BLaER1 (cell line): ENCODE measurements at regions not wholly inside any gene's neighbourhood (a gene's known extent, or its start where the extent isn't known, plus 50 kb on each side); places are given as distances from the start of the nearest gene placed in this dataset.
"Not testable (repeated sequence)": the region's sequence is repeated elsewhere in the genome, so short reads cannot be mapped to it uniquely, and the experiment has no call there.

Experiments used
- H3K27ac ChIP-seq: shearing (Covaris generic); formaldehyde crosslinking; 2 replicates; pipeline ENCODE4 v1.8.1; 2022
- H3K27me3 ChIP-seq: shearing (Covaris generic); formaldehyde crosslinking; 2 replicates; pipeline ENCODE4 v1.8.1; 2022
- H3K36me3 ChIP-seq: shearing (Covaris generic); formaldehyde crosslinking; 2 replicates; pipeline ENCODE4 v1.8.1; 2022
- H3K4me1 ChIP-seq: shearing (Covaris generic); formaldehyde crosslinking; 2 replicates; pipeline ENCODE4 v1.8.1; 2022
- H3K4me2 ChIP-seq: shearing (Covaris generic); formaldehyde crosslinking; 2 replicates; pipeline ENCODE4 v1.8.1; 2022
- H3K4me3 ChIP-seq: shearing (Covaris generic); formaldehyde crosslinking; 2 replicates; pipeline ENCODE4 v1.8.1; 2022
- H3K9ac ChIP-seq: shearing (Covaris generic); formaldehyde crosslinking; 2 replicates; pipeline ENCODE4 v1.8.1; 2022
- H3K9me3 ChIP-seq: shearing (Covaris generic); formaldehyde crosslinking; 2 replicates; pipeline ENCODE4 v1.8.1; 2022
- H4K20me1 ChIP-seq: shearing (Covaris generic); formaldehyde crosslinking; 2 replicates; pipeline ENCODE4 v1.8.1; 2022
- Cebpa-rat ChIP-seq: shearing (Covaris generic); IDR thresholded peaks from 2 replicates; pipeline ENCODE4 v1.8.1; 2022

DNA sequence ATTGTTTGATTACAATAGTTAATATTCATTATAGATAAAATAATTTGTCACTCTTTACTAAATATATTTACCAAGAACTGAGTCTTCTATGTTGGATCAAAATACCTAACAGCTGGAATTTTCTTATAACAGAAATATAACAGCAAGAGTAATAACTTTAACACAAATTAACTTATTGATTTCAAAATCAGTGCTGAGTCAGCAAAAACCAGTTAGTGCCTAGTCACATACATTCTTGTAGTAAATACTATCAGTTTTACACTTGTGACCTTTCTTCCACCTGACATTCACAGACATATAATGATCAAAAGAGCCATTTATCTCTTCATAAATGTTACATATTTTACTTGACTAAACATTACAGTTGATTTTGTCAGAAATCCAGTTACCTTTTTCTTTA lies 1141.4 kb upstream of the ADGRB3 start:
- no peaks in the 10 kb centered on the region for H4K20me1 ChIP-seq
- H3K36me3 ChIP-seq: no peaks in the 10 kb centered on the region
- no peak overlapping the region for H3K4me3 ChIP-seq
- no peaks in the 10 kb centered on the region for H3K27me3 ChIP-seq
- no peak overlapping the region for H3K4me2 ChIP-seq
- no peak overlapping the region for H3K9ac ChIP-seq
- no peaks in the 10 kb centered on the region for H3K4me1 ChIP-seq
- no peak for TF ChIP-seq Cebpa-rat
- H3K27ac ChIP-seq: no peak overlapping the region
- H3K9me3 ChIP-seq: no peaks in the 10 kb centered on the region

DNA sequence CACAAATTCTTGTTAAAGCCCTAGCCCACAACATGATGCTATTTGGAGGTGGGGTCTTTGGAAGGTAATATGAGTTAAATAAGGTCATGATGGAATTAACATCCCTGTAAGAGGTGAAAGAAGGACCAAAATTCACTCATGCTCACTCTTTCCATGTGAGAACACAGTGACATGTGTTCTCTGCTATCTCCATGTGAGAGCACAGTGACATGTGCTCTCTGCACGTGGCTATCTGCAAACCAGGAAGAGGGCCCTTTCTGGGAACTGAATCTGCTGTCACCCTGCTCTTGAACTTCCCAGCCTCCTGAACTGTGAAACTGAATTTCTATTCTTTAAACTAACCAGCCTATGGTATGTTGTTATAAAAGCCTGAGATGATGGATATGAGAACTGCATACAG lies 1159.4 kb upstream of the ADGRB3 start:
- no peak overlapping the region for H3K4me3 ChIP-seq
- no peak overlapping the region for H3K9ac ChIP-seq
- no peaks in the 10 kb centered on the region for H3K36me3 ChIP-seq
- no peaks in the 10 kb centered on the region for H3K9me3 ChIP-seq
- H4K20me1 ChIP-seq: no peaks in the 10 kb centered on the region
- no peak for TF ChIP-seq Cebpa-rat
- H3K27ac ChIP-seq: no peak overlapping the region
- no peak overlapping the region for H3K4me2 ChIP-seq
- H3K27me3 ChIP-seq: no peaks in the 10 kb centered on the region
- H3K4me1 ChIP-seq: no peaks in the 10 kb centered on the region

DNA sequence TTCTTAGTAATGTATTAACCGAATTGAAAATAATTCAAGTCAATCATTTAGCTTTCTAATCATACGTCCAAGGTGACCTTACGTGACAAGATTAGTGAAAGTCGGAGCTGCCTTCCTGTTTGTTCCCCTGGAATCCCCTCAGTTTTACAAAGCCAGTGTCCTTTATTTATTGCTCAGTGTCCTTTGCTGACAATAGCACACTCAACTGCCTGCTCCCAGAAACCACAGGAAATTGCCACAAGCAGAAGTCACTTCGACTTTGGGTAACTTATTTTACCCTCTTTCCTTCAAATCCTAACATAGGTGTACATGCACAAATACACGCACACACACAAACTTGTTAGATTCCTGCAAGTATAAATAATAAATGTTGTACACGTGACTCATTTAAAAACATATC lies 1167.7 kb upstream of the ADGRB3 start:
- H3K27ac ChIP-seq: no peak overlapping the region
- no peaks in the 10 kb centered on the region for H3K4me1 ChIP-seq
- no peak overlapping the region for H3K4me2 ChIP-seq
- H3K27me3 ChIP-seq: no peaks in the 10 kb centered on the region
- H3K36me3 ChIP-seq: no peaks in the 10 kb centered on the region
- H3K4me3 ChIP-seq: no peak overlapping the region
- no peak for TF ChIP-seq Cebpa-rat
- H3K9ac ChIP-seq: no peak overlapping the region
- no peaks in the 10 kb centered on the region for H4K20me1 ChIP-seq
- no peaks in the 10 kb centered on the region for H3K9me3 ChIP-seq

DNA sequence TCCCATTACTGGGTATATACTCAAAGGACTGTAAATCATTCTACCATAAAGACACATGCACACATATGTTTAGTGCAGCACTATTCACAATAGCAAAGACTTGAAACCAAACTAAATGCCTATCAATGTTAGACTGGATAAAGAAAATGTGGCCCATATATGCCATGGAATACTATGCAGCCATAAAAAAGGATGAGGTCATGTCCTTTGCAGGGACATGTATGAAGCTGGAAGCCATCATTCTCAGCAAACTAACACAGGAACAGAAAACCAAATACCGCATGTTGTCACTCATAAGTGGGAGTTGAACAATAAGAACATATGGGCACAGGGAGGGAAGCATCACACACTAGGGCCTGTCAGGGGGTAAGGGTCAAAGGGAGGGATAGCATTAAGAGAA lies 1172.4 kb upstream of the ADGRB3 start:
- H3K4me2 ChIP-seq, H3K36me3 ChIP-seq, H3K27me3 ChIP-seq, H3K9ac ChIP-seq, H3K4me3 ChIP-seq, H3K4me1 ChIP-seq, H3K27ac ChIP-seq, H4K20me1 ChIP-seq: not testable (repeated sequence)
- peaks cover 14% of the 10 kb centered on the region for H3K9me3 ChIP-seq

DNA sequence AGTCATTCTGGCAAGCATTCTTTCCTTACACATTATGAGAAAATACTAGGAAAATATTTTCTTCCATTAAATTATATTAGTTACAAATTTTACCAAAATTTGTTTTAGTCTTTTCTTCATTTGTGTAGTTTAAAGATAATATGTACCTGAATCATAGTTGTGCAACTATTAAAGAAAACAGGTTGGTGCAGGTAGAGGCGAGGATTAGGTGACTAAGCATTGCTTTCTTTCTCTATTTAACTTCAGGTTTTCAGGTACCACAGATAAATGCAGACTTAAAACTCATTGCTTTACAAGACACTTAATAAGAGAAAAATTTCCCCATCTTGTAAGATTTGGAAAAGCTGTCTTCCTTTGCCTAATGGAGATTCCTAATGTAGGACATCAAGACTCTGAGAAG lies 1175.5 kb upstream of the ADGRB3 start:
- H3K27me3 ChIP-seq: no peaks in the 10 kb centered on the region
- H3K36me3 ChIP-seq: no peaks in the 10 kb centered on the region
- TF ChIP-seq Cebpa-rat: no peak
- H3K4me2 ChIP-seq: no peak overlapping the region
- H3K4me3 ChIP-seq: no peak overlapping the region
- H3K4me1 ChIP-seq: no peaks in the 10 kb centered on the region
- H3K9ac ChIP-seq: no peak overlapping the region
- no peak overlapping the region for H3K27ac ChIP-seq
- H3K9me3 ChIP-seq: peaks cover 18% of the 10 kb centered on the region
- H4K20me1 ChIP-seq: no peaks in the 10 kb centered on the region

DNA sequence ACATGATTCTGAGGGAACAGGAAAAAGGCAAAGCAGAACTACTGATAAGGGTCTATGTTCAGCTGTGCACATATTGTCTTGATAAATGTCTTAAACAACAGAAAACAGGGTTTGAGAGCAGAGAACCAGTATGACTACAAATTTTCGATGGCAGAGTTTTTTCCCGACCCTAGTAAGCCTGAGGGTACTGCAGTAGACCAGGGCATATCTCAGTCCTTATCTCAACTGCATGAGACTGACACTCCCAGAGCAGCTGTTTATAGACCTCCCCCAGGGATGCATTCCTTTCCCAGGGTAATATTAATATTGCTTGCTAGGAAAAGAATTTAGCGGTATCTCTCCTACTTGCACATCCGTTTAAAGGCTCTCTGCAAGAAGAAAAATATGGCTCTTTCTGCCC lies 1176.8 kb upstream of the ADGRB3 start:
- Histone ChIP-seq H3K4me3 (no peak overlapping the region), H3K27ac (no peak overlapping the region), H3K36me3 (no peaks in the 10 kb centered on the region), H3K9me3 (peaks cover 18% of the 10 kb centered on the region), H4K20me1 (no peaks in the 10 kb centered on the region), H3K27me3 (no peaks in the 10 kb centered on the region), H3K4me2 (no peak overlapping the region), H3K9ac (no peak overlapping the region), H3K4me1 (no peaks in the 10 kb centered on the region)
- TF ChIP-seq Cebpa-rat: no peak

DNA sequence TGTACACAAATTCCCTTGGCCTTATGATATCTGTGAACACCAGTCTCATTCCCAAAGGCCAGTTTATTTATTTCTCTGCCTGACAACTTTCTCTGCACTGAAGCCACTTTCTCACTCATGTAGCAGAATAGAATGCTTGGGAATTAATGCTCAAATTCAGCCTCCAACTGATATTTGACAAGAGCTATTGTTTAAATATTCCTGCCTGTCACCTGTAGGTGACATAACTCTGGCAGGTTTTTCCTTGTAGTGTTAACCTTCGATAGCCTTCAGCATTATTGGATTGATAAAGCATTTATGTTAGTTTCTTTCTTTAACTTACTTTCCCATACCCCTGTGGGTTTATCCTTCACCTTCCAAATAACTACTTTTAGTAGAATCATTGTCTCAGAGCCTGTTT lies 1183.2 kb upstream of the ADGRB3 start:
- H3K4me1 ChIP-seq: no peaks in the 10 kb centered on the region
- TF ChIP-seq Cebpa-rat: no peak
- H3K4me2 ChIP-seq: no peak overlapping the region

DNA sequence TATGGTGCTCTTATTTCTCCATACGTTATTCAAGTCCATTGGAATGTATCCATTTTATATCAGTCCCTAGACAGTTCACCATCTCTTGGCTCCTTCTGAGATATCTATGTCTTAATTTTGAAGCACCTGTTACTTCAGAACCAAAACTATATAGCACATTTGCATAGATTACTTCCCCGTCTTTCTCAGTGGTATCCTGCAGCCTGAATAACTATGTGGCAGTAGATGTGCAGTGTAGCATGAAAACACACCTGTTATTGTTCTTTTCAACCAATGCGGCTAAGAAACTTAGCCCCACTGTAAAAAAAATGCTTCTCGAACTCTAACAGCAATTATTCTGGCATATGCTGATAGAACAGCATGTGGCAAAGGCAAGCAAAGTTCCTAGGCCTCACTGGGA lies 1184.4 kb upstream of the ADGRB3 start:
- no peak overlapping the region for H3K9ac ChIP-seq
- TF ChIP-seq Cebpa-rat: no peak
- H3K27me3 ChIP-seq: no peaks in the 10 kb centered on the region
- no peak overlapping the region for H3K27ac ChIP-seq
- no peaks in the 10 kb centered on the region for H3K36me3 ChIP-seq
- H3K4me3 ChIP-seq: no peak overlapping the region
- H3K9me3 ChIP-seq: no peaks in the 10 kb centered on the region
- no peaks in the 10 kb centered on the region for H4K20me1 ChIP-seq
- no peak overlapping the region for H3K4me2 ChIP-seq
- H3K4me1 ChIP-seq: no peaks in the 10 kb centered on the region

More for the DNA sequence above, 1183.2 kb upstream of the ADGRB3 start:
- Histone ChIP-seq H3K36me3 (no peaks in the 10 kb centered on the region), H3K9me3 (no peaks in the 10 kb centered on the region), H4K20me1 (no peaks in the 10 kb centered on the region), H3K9ac (no peak overlapping the region), H3K4me3 (no peak overlapping the region), H3K27me3 (no peaks in the 10 kb centered on the region), H3K27ac (no peak overlapping the region)

DNA sequence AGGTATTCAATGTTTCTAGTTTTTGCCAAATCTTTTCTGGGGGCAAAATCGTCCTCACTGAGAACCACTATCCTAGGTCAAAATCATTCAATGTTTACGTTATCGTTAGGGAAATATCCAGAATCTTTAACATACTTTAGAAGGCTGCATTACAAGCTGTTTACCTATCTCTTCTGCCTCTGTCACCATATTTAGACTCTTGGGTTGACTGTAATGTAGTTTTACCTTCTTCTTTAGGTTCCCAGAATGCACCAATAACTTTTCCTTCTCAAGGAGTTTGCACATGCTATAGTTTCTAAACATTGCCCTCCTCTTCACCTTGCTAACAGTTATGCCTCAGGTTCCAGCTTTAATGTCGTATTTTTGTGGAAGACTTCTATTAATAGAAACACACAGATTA lies 1185.5 kb upstream of the ADGRB3 start:
- no peak overlapping the region for H3K4me3 ChIP-seq
- TF ChIP-seq Cebpa-rat: no peak
- peaks cover under 1% of the 10 kb centered on the region; the same call in 1 of the 2 replicates for H3K4me1 ChIP-seq
- no peak overlapping the region for H3K27ac ChIP-seq
- no peak overlapping the region for H3K9ac ChIP-seq
- no peaks in the 10 kb centered on the region for H3K9me3 ChIP-seq
- no peaks in the 10 kb centered on the region for H3K27me3 ChIP-seq
- no peak overlapping the region for H3K4me2 ChIP-seq
- H4K20me1 ChIP-seq: no peaks in the 10 kb centered on the region
- no peaks in the 10 kb centered on the region for H3K36me3 ChIP-seq

DNA sequence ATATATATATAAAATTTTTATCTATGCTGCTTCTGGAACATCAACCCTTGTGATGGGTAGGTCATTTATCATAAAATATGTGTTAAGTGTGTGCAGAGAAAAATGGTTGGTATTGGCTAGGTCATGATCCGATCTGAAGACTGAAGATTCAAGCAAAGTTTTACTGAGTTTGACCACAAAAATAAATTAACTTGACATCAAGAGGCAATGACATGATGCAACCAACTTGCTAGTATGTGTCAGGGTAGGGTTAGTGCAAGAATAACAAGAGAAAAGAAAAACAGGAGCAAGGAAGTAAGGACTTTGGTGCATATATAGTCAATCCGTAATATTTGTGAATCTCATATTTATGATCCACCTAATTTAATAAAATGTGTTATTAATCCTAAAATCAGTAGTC lies 1202.0 kb upstream of the ADGRB3 start:
- H3K4me1 ChIP-seq: no peaks in the 10 kb centered on the region
- H3K27ac ChIP-seq: no peak overlapping the region
- H3K27me3 ChIP-seq: no peaks in the 10 kb centered on the region

DNA sequence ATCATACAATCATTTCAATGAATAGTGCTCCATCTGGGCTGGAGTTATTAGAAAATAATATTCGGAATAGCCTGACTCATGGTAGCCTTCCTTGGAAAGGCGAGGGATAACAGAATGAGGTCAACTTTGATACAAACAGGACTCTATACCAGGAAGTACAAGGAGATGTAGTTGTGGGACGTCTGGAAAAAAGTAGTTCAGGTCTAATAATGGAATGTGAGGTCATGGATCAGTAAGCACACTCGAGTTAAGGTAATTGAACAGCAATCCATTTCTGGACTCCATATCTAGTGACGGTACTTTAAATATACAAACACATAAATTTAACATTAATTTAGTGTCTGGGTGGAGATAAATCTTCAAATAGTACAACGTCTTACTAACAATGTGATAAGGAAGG lies 1204.0 kb upstream of the ADGRB3 start:
- no peak overlapping the region for H3K9ac ChIP-seq
- no peaks in the 10 kb centered on the region for H3K36me3 ChIP-seq
- H3K9me3 ChIP-seq: no peaks in the 10 kb centered on the region
- TF ChIP-seq Cebpa-rat: no peak
- no peak overlapping the region for H3K4me2 ChIP-seq
- no peaks in the 10 kb centered on the region for H3K27me3 ChIP-seq
- no peaks in the 10 kb centered on the region for H4K20me1 ChIP-seq
- H3K4me1 ChIP-seq: no peaks in the 10 kb centered on the region
- no peak overlapping the region for H3K4me3 ChIP-seq
- H3K27ac ChIP-seq: no peak overlapping the region

More for the DNA sequence above, 1202.0 kb upstream of the ADGRB3 start:
- Histone ChIP-seq H4K20me1 (no peaks in the 10 kb centered on the region), H3K9ac (no peak overlapping the region), H3K4me2 (no peak overlapping the region), H3K9me3 (no peaks in the 10 kb centered on the region), H3K4me3 (no peak overlapping the region), H3K36me3 (no peaks in the 10 kb centered on the region)
- TF ChIP-seq Cebpa-rat: no peak

DNA sequence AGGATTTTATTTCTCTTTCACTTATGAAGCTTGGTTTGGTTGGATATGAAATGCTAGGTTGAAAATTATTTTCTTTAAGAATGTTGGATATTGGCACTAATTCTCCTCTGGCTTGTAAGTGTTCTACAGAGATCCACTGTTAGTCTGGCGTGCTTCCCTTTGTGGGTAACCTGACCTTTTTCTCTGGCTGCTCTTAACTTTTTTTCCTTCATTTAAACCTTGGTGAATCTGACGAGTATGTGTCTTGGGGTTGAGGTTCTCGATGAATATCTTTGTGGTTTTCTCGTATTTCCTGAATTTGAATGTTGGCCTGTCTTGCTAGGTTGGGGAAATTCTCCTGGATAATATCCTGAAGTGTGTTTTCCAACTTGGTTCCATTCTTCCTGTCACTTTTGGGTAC lies 1208.4 kb upstream of the ADGRB3 start:
- H3K9ac ChIP-seq, H3K4me2 ChIP-seq, H3K9me3 ChIP-seq, H3K36me3 ChIP-seq, H3K27me3 ChIP-seq, H3K4me1 ChIP-seq, H3K4me3 ChIP-seq, H4K20me1 ChIP-seq, H3K27ac ChIP-seq: not testable (repeated sequence)
